GM21423 (cell line): ENCODE measurements at regions not wholly inside any gene's neighbourhood (a gene's known extent, or its start where the extent isn't known, plus 50 kb on each side); places are given as distances from the start of the nearest gene placed in this dataset.
"Not testable (repeated sequence)": the region's sequence is repeated elsewhere in the genome, so short reads cannot be mapped to it uniquely, and the experiment has no call there.

ENCODE experiments used
- ATAC-seq: cut with Tn5 transposase; IDR thresholded peaks from one replicate; pipeline ENCODE4 v1.9.1; 2021; ENCODE audit warnings: mild to moderate bottlenecking, moderate library complexity; ENCODE audit not compliant: unreplicated experiment

- ATAC-seq, result no peak
Measured at GRCh38 chr6:113068570-113068969, 721.4 kb downstream of the RFPL4B start.

- not testable (repeated sequence) for ATAC-seq
Measured at GRCh38 chr6:113070681-113071080, 723.6 kb downstream of the RFPL4B start.

GRCh38 chr6:113073611-113074191 is 726.6 kb downstream of the RFPL4B start:
- no peak for ATAC-seq

GRCh38 chr6:113076116-113076515 is 729.0 kb downstream of the RFPL4B start:
- no peak for ATAC-seq

GRCh38 chr6:113076816-113077215 is 729.7 kb downstream of the RFPL4B start:
- ATAC-seq, result no peak

- ATAC-seq, result no peak
Measured at GRCh38 chr6:113077794-113078193, 730.7 kb downstream of the RFPL4B start.

- no peak for ATAC-seq
Measured at GRCh38 chr6:113078791-113079190, 731.7 kb downstream of the RFPL4B start.

GRCh38 chr6:113082745-113083144 is 735.6 kb downstream of the RFPL4B start:
- ATAC-seq, result no peak

- ATAC-seq, result no peak
Measured at GRCh38 chr6:113083947-113084346, 736.8 kb downstream of the RFPL4B start.

GRCh38 chr6:113089056-113089455 is 741.9 kb downstream of the RFPL4B start:
- no peak for ATAC-seq

- ATAC-seq, result no peak
Measured at GRCh38 chr6:113092795-113093194, 745.7 kb downstream of the RFPL4B start.

- no peak for ATAC-seq
Measured at GRCh38 chr6:113094779-113095178, 747.6 kb downstream of the RFPL4B start.

- ATAC-seq, result no peak
Measured at GRCh38 chr6:113095841-113096240, 748.7 kb downstream of the RFPL4B start.

- ATAC-seq, result no peak
Measured at GRCh38 chr6:113102761-113103160, 754.4 kb upstream of the MARCKS start.

GRCh38 chr6:113103634-113104361 is 753.3 kb upstream of the MARCKS start:
- ATAC-seq, result no peak

GRCh38 chr6:113104541-113104940 is 752.6 kb upstream of the MARCKS start:
- ATAC-seq, result no peak

- ATAC-seq, result no peak
Measured at GRCh38 chr6:113104951-113105350, 752.2 kb upstream of the MARCKS start.

GRCh38 chr6:113110211-113110610 is 746.9 kb upstream of the MARCKS start:
- no peak for ATAC-seq

GRCh38 chr6:113111550-113111949 is 745.6 kb upstream of the MARCKS start:
- no peak for ATAC-seq

- no peak for ATAC-seq
Measured at GRCh38 chr6:113112086-113112485, 745.1 kb upstream of the MARCKS start.

- ATAC-seq, result no peak
Measured at GRCh38 chr6:113115196-113115595, 741.9 kb upstream of the MARCKS start.

- ATAC-seq, result no peak
Measured at GRCh38 chr6:113120224-113120581, 736.9 kb upstream of the MARCKS start.
